NCI-H146 (cell line): ENCODE measurements at regions not wholly inside any gene's neighbourhood (a gene's known extent, or its start where the extent isn't known, plus 50 kb on each side); places are given as distances from the start of the nearest gene placed in this dataset.
"Not testable (repeated sequence)": the region's sequence is repeated elsewhere in the genome, so short reads cannot be mapped to it uniquely, and the experiment has no call there.

Source experiments
- DNase-seq: peaks from one replicate; lab custom pipeline; 2025; lab: John Stamatoyannopoulos, UW

- DNase-seq, result no peak
Observed at GRCh38 chr1:178572604-178573003, 59.7 kb downstream of the TEX35 start.

- DNase-seq, result no peak
Observed at GRCh38 chr1:178573330-178573729, 60.4 kb downstream of the TEX35 start.

- no peak for DNase-seq
Observed at GRCh38 chr1:178574345-178574744, 61.4 kb downstream of the TEX35 start.

GRCh38 chr1:178575611-178576361, 62.9 kb downstream of the TEX35 start:
- peak; percentile 57 for DNase-seq

- no peak for DNase-seq
Observed at GRCh38 chr1:178576841-178577240, 63.9 kb downstream of the TEX35 start.

GRCh38 chr1:178577882-178578281, 65.0 kb downstream of the TEX35 start:
- no peak for DNase-seq

GRCh38 chr1:178578541-178578940, 65.6 kb downstream of the TEX35 start:
- DNase-seq, result no peak

- DNase-seq, result no peak
Observed at GRCh38 chr1:178579095-178579494, 66.2 kb downstream of the TEX35 start.

- no peak for DNase-seq
Observed at GRCh38 chr1:178579562-178579961, 66.7 kb downstream of the TEX35 start.

GRCh38 chr1:178580096-178580495, 67.2 kb downstream of the TEX35 start:
- no peak for DNase-seq

GRCh38 chr1:178580876-178581275, 68.0 kb downstream of the TEX35 start:
- DNase-seq, result no peak

- peak; percentile 75 for DNase-seq
Observed at GRCh38 chr1:178581351-178582303, 68.7 kb downstream of the TEX35 start.

- no peak for DNase-seq
Observed at GRCh38 chr1:178587096-178587495, 74.2 kb downstream of the TEX35 start.

- DNase-seq, result no peak
Observed at GRCh38 chr1:178587975-178588374, 75.1 kb downstream of the TEX35 start.

- not testable (repeated sequence) for DNase-seq
Observed at GRCh38 chr1:178589042-178589441, 76.1 kb downstream of the TEX35 start.

GRCh38 chr1:178591811-178592210, 78.9 kb downstream of the TEX35 start:
- DNase-seq, result not testable (repeated sequence)

GRCh38 chr1:178593515-178593914, 80.6 kb downstream of the TEX35 start:
- no peak for DNase-seq

GRCh38 chr1:178594133-178594532, 81.2 kb downstream of the TEX35 start:
- no peak for DNase-seq

- DNase-seq, result no peak
Observed at GRCh38 chr1:178595491-178595890, 82.6 kb downstream of the TEX35 start.

- DNase-seq, result no peak
Observed at GRCh38 chr1:178599087-178599486, 86.2 kb downstream of the TEX35 start.

- no peak for DNase-seq
Observed at GRCh38 chr1:178599745-178600144, 86.8 kb downstream of the TEX35 start.

GRCh38 chr1:178603926-178604325, 91.0 kb downstream of the TEX35 start:
- DNase-seq, result no peak

GRCh38 chr1:178606839-178607238, 93.9 kb downstream of the TEX35 start:
- DNase-seq, result no peak
